Osteoblast (primary cell): ENCODE measurements at regions not wholly inside any gene's neighbourhood (a gene's known extent, or its start where the extent isn't known, plus 50 kb on each side); places are given as distances from the start of the nearest gene placed in this dataset.

Experiments
- DNase-seq: peaks from one replicate; pipeline ENCODE4 v3.0.0; 2011; ENCODE audit warnings: low spot score, mixed read lengths; ENCODE audit not compliant: insufficient read length; ENCODE audit errors: missing footprints
- H2AFZ ChIP-seq: 2 replicates; pipeline ENCODE4 v1.6.0; 2011; ENCODE audit warnings: mild to moderate bottlenecking, low read length
- H3K27ac ChIP-seq: 2 replicates; pipeline ENCODE4 v1.5.1; 2011; ENCODE audit warnings: mild to moderate bottlenecking, low read depth, low read length, moderate library complexity
- H3K27me3 ChIP-seq: 2 replicates; pipeline ENCODE4 v1.6.0; 2012; ENCODE audit warnings: mild to moderate bottlenecking, control low read depth, inconsistent platforms, low read length, moderate library complexity; ENCODE audit not compliant: insufficient read depth
- H3K36me3 ChIP-seq: 2 replicates; pipeline ENCODE4 v1.5.1; 2011; ENCODE audit warnings: mild to moderate bottlenecking, low read length, control low read depth, moderate library complexity; ENCODE audit not compliant: insufficient read depth
- H3K4me1 ChIP-seq: 2 replicates; pipeline ENCODE4 v1.5.1; 2011; ENCODE audit warnings: mild to moderate bottlenecking, low read length, control low read depth, moderate library complexity; ENCODE audit not compliant: insufficient read depth
- H3K4me2 ChIP-seq: 2 replicates; pipeline ENCODE4 v1.6.0; 2011; ENCODE audit warnings: mild to moderate bottlenecking, low read length; ENCODE audit not compliant: insufficient read depth
- H3K4me3 ChIP-seq: fragments of 200-600 bp; sonication (generic); 3 replicates; pipeline ENCODE4 v1.5.1; 2012; ENCODE audit warnings: mild to moderate bottlenecking, low read length, inconsistent platforms; ENCODE audit not compliant: insufficient read depth
- H3K79me2 ChIP-seq: 2 replicates; pipeline ENCODE4 v1.6.0; 2012; ENCODE audit warnings: mild to moderate bottlenecking, low read length, control low read depth, inconsistent platforms; ENCODE audit not compliant: insufficient read depth
- H3K9me3 ChIP-seq: 2 replicates; pipeline ENCODE4 v1.5.1; 2011; ENCODE audit warnings: low read depth, low read length, control low read depth
- H4K20me1 ChIP-seq: 2 replicates; pipeline ENCODE4 v1.6.0; 2012; ENCODE audit warnings: mild to moderate bottlenecking, low read length, control low read depth; ENCODE audit not compliant: insufficient read depth
- TF ChIP-seq, protein P1 (sequence below): IDR thresholded peaks from 2 replicates; pipeline ENCODE4 v1.5.1; 2011; ENCODE audit warnings: mild to moderate bottlenecking, low read depth, low read length, moderate library complexity; ENCODE audit errors: extremely low read depth

DNA sequence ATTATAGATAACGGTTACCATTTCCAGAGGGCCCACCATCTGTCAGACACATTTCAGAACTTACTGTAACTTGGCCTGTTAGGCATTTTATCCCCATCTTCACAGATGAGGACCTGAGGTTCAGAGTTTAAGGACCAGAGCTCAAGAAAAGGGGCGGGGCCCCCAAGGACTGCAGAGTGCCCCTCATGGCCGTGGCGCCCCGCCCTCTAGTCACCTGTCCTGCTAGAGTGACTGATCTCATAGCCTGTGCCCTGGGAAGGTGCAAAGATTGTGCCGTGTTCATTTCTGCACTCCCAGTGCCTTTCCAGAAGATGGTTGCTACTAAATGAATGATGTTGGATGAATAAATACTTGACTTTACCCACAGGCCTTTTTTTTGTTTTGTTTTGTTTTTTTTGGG is 107.0 kb downstream of the XRCC2 start:
- TF ChIP-seq, protein P1, sequence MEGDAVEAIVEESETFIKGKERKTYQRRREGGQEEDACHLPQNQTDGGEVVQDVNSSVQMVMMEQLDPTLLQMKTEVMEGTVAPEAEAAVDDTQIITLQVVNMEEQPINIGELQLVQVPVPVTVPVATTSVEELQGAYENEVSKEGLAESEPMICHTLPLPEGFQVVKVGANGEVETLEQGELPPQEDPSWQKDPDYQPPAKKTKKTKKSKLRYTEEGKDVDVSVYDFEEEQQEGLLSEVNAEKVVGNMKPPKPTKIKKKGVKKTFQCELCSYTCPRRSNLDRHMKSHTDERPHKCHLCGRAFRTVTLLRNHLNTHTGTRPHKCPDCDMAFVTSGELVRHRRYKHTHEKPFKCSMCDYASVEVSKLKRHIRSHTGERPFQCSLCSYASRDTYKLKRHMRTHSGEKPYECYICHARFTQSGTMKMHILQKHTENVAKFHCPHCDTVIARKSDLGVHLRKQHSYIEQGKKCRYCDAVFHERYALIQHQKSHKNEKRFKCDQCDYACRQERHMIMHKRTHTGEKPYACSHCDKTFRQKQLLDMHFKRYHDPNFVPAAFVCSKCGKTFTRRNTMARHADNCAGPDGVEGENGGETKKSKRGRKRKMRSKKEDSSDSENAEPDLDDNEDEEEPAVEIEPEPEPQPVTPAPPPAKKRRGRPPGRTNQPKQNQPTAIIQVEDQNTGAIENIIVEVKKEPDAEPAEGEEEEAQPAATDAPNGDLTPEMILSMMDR, result no peak
- no peaks in the 10 kb centered on the region for H3K36me3 ChIP-seq

DNA sequence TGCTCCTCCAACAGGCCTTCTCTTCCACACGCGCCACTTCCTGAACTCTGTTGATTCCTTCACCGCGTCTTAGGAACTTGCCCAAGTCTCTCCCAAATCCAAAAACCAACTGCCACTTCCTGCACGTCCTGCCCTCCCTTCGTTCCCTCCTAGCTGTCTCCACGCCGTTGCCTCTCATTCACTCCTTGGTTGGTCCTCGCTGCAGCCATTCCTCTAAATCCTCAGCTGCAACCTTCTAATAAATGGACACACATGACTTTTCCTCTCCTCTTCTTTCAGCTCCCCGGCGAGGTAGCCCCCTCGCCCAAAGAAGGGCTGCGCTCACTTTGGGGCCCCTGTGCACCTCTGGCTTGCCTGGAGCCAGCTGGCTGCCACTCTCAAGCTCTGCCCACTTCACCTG is 110.2 kb downstream of the XRCC2 start:
- Histone ChIP-seq H3K4me2 (peak overlapping the region; percentile 57), H3K9me3 (no peaks in the 10 kb centered on the region), H3K4me1 (no peaks in the 10 kb centered on the region), H3K79me2 (no peaks in the 10 kb centered on the region), H2AFZ (peak overlapping the region; percentile 80), H3K4me3 (no peak overlapping the region), H4K20me1 (no peaks in the 10 kb centered on the region), H3K27ac (no peak overlapping the region), H3K27me3 (peaks cover 4% of the 10 kb centered on the region), H3K36me3 (no peaks in the 10 kb centered on the region)
- TF ChIP-seq, protein P1, result no peak
- DNase-seq, result no peak

More for the DNA sequence above, 107.0 kb downstream of the XRCC2 start:
- Histone ChIP-seq H3K9me3 (no peaks in the 10 kb centered on the region), H2AFZ (no peak overlapping the region), H3K27me3 (peaks cover 7% of the 10 kb centered on the region), H3K4me3 (no peak overlapping the region), H3K4me1 (no peaks in the 10 kb centered on the region), H3K79me2 (no peaks in the 10 kb centered on the region), H4K20me1 (no peaks in the 10 kb centered on the region), H3K27ac (no peak overlapping the region), H3K4me2 (no peak overlapping the region)
- no peak for DNase-seq

DNA sequence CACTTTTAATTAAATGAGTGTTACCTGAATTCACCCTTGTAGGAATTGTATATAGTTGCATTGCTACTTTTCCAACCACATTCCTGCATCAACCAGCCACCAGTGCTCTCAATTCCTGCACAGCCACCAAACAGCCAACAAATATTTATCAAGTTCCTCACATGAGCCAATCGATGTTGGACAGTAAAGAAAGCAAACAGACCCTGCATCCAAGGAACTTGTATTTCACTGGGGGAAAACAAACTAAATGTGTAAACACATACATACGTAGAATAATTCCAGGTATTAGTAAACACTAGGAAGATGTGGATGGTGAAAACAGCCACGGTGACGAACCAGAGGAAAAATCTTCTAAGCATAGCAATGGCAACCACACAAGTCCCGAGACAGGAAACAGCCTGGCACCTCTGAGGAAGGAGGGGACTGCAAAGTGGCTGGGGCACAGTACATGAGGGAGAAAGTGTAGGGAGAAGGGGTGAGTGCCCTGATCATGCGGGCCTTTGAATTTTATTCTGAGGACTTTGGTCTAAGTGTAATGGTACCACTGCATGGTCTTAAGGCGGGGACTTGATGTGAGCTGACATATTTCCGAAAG is 111.2 kb downstream of the XRCC2 start:
- H3K4me1 ChIP-seq, result no peaks in the 10 kb centered on the region
- no peaks in the 10 kb centered on the region for H4K20me1 ChIP-seq
- TF ChIP-seq, protein P1, result no peak
- no peak for DNase-seq
- H3K27ac ChIP-seq, result no peak overlapping the region
- H3K36me3 ChIP-seq, result no peaks in the 10 kb centered on the region
- no peak overlapping the region for H3K4me2 ChIP-seq
- H2AFZ ChIP-seq, result no peak overlapping the region
- peaks cover 4% of the 10 kb centered on the region for H3K27me3 ChIP-seq
- H3K79me2 ChIP-seq, result no peaks in the 10 kb centered on the region
- no peak overlapping the region for H3K4me3 ChIP-seq
- H3K9me3 ChIP-seq, result no peaks in the 10 kb centered on the region

DNA sequence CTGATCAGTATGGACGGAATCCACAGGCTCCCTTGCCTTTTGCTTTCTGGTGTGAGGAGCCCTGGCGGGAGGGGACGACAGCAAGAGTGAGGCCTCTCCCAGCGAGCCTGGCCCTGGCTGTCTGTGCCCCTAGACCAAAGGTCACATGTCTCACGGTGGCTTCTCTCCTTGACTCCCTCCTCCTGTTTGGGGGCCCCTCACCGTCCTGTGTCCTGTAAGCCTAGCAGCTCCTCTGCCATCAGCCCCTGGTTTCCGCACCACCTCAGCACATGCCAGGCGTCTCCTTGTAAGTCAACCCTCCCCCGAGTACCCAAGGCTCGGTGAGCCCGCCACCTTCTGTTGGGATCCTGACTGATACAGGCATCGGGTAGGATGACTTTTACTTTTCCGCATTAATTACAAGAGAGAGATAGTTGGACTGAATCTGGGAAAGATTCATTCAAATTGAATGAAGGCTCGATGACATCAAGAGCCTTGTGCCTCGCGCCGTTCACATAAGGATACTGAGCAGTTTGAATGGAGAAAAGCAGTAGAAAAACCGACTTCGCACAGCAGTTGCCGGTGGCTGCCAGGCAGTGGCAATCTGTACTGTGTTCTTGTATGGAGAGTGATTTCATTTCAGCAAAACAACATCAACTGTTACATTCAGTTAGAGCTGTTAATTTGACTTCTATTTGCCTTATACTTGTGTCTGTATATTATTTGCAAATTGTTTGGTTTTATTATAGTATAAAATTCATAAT is 119.8 kb downstream of the XRCC2 start:
- Histone ChIP-seq H3K36me3 (no peaks in the 10 kb centered on the region), H3K27me3 (no peaks in the 10 kb centered on the region), H4K20me1 (no peaks in the 10 kb centered on the region), H3K4me2 (no peak overlapping the region), H3K4me3 (no peak overlapping the region), H3K79me2 (no peaks in the 10 kb centered on the region), H3K27ac (no peak overlapping the region), H3K9me3 (no peaks in the 10 kb centered on the region), H2AFZ (no peak overlapping the region), H3K4me1 (no peaks in the 10 kb centered on the region)
- TF ChIP-seq, protein P1, result no peak
- DNase-seq, result no peak
